ENCODE measurements at regions not wholly inside any gene's neighbourhood (a gene's known extent, or its start where the extent isn't known, plus 50 kb on each side); places are given as distances from the start of the nearest gene placed in this dataset.

GRCh38 chr18:41207706-41208105 lies 747.3 kb upstream of the PIK3C3 start:
- no peak for DNase-seq

GRCh38 chr18:41206341-41206830 lies 748.6 kb upstream of the PIK3C3 start:
- no peak for DNase-seq

GRCh38 chr18:41199212-41199611 lies 755.8 kb upstream of the PIK3C3 start:
- no peak for DNase-seq

- no peak for DNase-seq
Measured at GRCh38 chr18:41197967-41198366, 757.1 kb upstream of the PIK3C3 start.

GRCh38 chr18:41170346-41170745 lies 784.7 kb upstream of the PIK3C3 start:
- DNase-seq, result no peak

GRCh38 chr18:41165625-41166024 lies 789.4 kb upstream of the PIK3C3 start:
- no peak for DNase-seq

GRCh38 chr18:41162781-41163180 lies 792.3 kb upstream of the PIK3C3 start:
- DNase-seq, result no peak

GRCh38 chr18:41162191-41162590 lies 792.8 kb upstream of the PIK3C3 start:
- DNase-seq, result no peak

GRCh38 chr18:41155910-41156851 lies 798.9 kb upstream of the PIK3C3 start:
- no peak for DNase-seq

GRCh38 chr18:41155025-41155424 lies 800.0 kb upstream of the PIK3C3 start:
- DNase-seq, result no peak

GRCh38 chr18:41153871-41154270 lies 801.2 kb upstream of the PIK3C3 start:
- DNase-seq, result no peak

- DNase-seq, result peak; percentile 30 to 35
Measured at GRCh38 chr18:41150316-41150715, 804.7 kb upstream of the PIK3C3 start.

- peak in 1 of 2 experiments; percentile 18 for DNase-seq
Measured at GRCh38 chr18:41146301-41146700, 808.7 kb upstream of the PIK3C3 start.

GRCh38 chr18:41145516-41145915 lies 809.5 kb upstream of the PIK3C3 start:
- DNase-seq, result no peak

GRCh38 chr18:41144441-41144840 lies 810.6 kb upstream of the PIK3C3 start:
- DNase-seq, result no peak

- DNase-seq, result no peak
Measured at GRCh38 chr18:41140506-41140905, 814.5 kb upstream of the PIK3C3 start.

- no peak for DNase-seq
Measured at GRCh38 chr18:41135146-41135545, 819.9 kb upstream of the PIK3C3 start.

- DNase-seq, result no peak
Measured at GRCh38 chr18:41134426-41134825, 820.6 kb upstream of the PIK3C3 start.

- DNase-seq, result no peak
Measured at GRCh38 chr18:41131050-41131449, 824.0 kb upstream of the PIK3C3 start.

GRCh38 chr18:41128545-41128944 lies 826.5 kb upstream of the PIK3C3 start:
- DNase-seq, result no peak

- no peak for DNase-seq
Measured at GRCh38 chr18:41128126-41128525, 826.9 kb upstream of the PIK3C3 start.

GRCh38 chr18:41126541-41127235 lies 828.3 kb upstream of the PIK3C3 start:
- DNase-seq, result no peak

- DNase-seq, result no peak
Measured at GRCh38 chr18:41121116-41121826, 833.8 kb upstream of the PIK3C3 start.

Data from NCI-H187 (cell line).